ENCODE measurements at regions not wholly inside any gene's neighbourhood (a gene's known extent, or its start where the extent isn't known, plus 50 kb on each side); places are given as distances from the start of the nearest gene placed in this dataset.

GRCh38 chr3:30085486-30085885 is 520.9 kb upstream of the TGFBR2 start:
- no peak for TF ChIP-seq CTCF (IDR thresholded peaks at IDR 0.05; ENCODE audit: insufficient read depth, low read length, poor library complexity, severe bottlenecking)
- Histone ChIP-seq H3K4me3 (ENCODE audit: low read depth, low read length) (no peak overlapping the region), H3K27me3 (ENCODE audit: control insufficient read depth, insufficient read depth, low read length) (no peaks in the 10 kb centered on the region), H3K36me3 (ENCODE audit: control insufficient read depth, insufficient read depth, low read length) (no peaks in the 10 kb centered on the region)
- no peak for DNase-seq (ENCODE audit: low read depth)

GRCh38 chr3:30091686-30092085 is 514.7 kb upstream of the TGFBR2 start:
- no peak for TF ChIP-seq CTCF (IDR thresholded peaks at IDR 0.05; ENCODE audit: insufficient read depth, low read length, poor library complexity, severe bottlenecking)
- no peak overlapping the region for H3K4me3 ChIP-seq (ENCODE audit: low read depth, low read length)
- no peak for DNase-seq (ENCODE audit: low read depth)

GRCh38 chr3:30097022-30097650 is 509.3 kb upstream of the TGFBR2 start:
- Histone ChIP-seq H3K27me3 (ENCODE audit: control insufficient read depth, insufficient read depth, low read length) (no peaks in the 10 kb centered on the region), H3K4me3 (ENCODE audit: low read depth, low read length) (no peak overlapping the region), H3K36me3 (ENCODE audit: control insufficient read depth, insufficient read depth, low read length) (no peaks in the 10 kb centered on the region)
- DNase-seq (ENCODE audit: low read depth): no peak
- TF ChIP-seq CTCF (IDR thresholded peaks at IDR 0.05; ENCODE audit: insufficient read depth, low read length, poor library complexity, severe bottlenecking): no peak

More at GRCh38 chr3:30091686-30092085, 514.7 kb upstream of the TGFBR2 start:
- H3K36me3 ChIP-seq (ENCODE audit: control insufficient read depth, insufficient read depth, low read length): no peaks in the 10 kb centered on the region
- H3K27me3 ChIP-seq (ENCODE audit: control insufficient read depth, insufficient read depth, low read length): no peaks in the 10 kb centered on the region

- no peaks in the 10 kb centered on the region for H3K27me3 ChIP-seq (ENCODE audit: control insufficient read depth, insufficient read depth, low read length)
- H3K36me3 ChIP-seq (ENCODE audit: control insufficient read depth, insufficient read depth, low read length): no peaks in the 10 kb centered on the region
- no peak for TF ChIP-seq CTCF (IDR thresholded peaks at IDR 0.05; ENCODE audit: insufficient read depth, low read length, poor library complexity, severe bottlenecking)
- DNase-seq (ENCODE audit: low read depth): no peak
- H3K4me3 ChIP-seq (ENCODE audit: low read depth, low read length): no peak overlapping the region
Measured at GRCh38 chr3:30098243-30098642, 508.2 kb upstream of the TGFBR2 start.

- H3K36me3 ChIP-seq (ENCODE audit: control insufficient read depth, insufficient read depth, low read length): no peaks in the 10 kb centered on the region
- no peaks in the 10 kb centered on the region for H3K27me3 ChIP-seq (ENCODE audit: control insufficient read depth, insufficient read depth, low read length)
- H3K4me3 ChIP-seq (ENCODE audit: low read depth, low read length): no peak overlapping the region
- TF ChIP-seq CTCF (IDR thresholded peaks at IDR 0.05; ENCODE audit: insufficient read depth, low read length, poor library complexity, severe bottlenecking): no peak
- peak; percentile 21 for DNase-seq (ENCODE audit: low read depth)
Measured at GRCh38 chr3:30098653-30099455, 507.5 kb upstream of the TGFBR2 start.
